D721Med (cell line): ENCODE measurements at regions not wholly inside any gene's neighbourhood (a gene's known extent, or its start where the extent isn't known, plus 50 kb on each side); places are given as distances from the start of the nearest gene placed in this dataset.

Source experiments
- DNase-seq: peaks from one replicate; pipeline ENCODE4 v3.0.0; 2011; ENCODE audit warnings: low spot score; ENCODE audit not compliant: insufficient read length
- FAIRE-seq: peaks from 2 replicates; lab custom pipeline; 2011; peaks lifted over from hg19 to GRCh38; lab: Jason Lieb, UNC
- CTCF ChIP-seq: IDR thresholded peaks from 2 replicates; pipeline ENCODE4 v1.5.1; 2012; ENCODE audit warnings: mild to moderate bottlenecking, control low read depth; ENCODE audit not compliant: insufficient read depth; ENCODE audit errors: missing control alignments

- TF ChIP-seq CTCF, result no peak
- FAIRE-seq, result no peak
- DNase-seq, result no peak
These were observed 372.7 kb downstream of the NUAK1 start for GRCh38 chr12:105766029-105766428.

GRCh38 chr12:105769486-105769885 is 369.3 kb downstream of the NUAK1 start:
- FAIRE-seq (no peak), DNase-seq (no peak)
- TF ChIP-seq CTCF, result no peak

DNA sequence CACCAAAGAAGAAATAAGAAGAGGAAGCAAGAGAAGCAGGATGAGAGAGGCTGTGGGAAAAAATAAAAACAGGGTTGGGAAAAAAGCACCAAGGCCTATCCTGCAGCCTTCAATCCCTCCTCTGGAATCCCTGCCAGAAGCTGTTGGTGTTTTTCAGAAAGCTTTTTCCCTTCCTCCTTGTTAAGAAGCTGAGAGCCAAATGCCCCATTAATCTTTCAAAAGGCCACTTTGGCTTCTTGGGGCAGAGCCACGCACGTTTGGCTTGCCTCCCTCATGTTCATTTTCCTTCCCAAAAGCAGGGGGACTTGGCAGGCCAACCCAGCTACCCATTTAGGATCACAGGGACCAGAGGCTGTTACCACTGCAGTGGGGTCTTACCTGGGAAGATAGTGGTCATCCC is 365.3 kb downstream of the NUAK1 start:
- TF ChIP-seq CTCF, result no peak
- FAIRE-seq (no peak), DNase-seq (no peak)

GRCh38 chr12:105774037-105774436 is 364.7 kb downstream of the NUAK1 start:
- no peak for TF ChIP-seq CTCF
- no peak for FAIRE-seq
- DNase-seq, result no peak

GRCh38 chr12:105775343-105775742 is 363.4 kb downstream of the NUAK1 start:
- FAIRE-seq (no peak), DNase-seq (no peak)

GRCh38 chr12:105783983-105784947 is 354.5 kb downstream of the NUAK1 start:
- no peak for FAIRE-seq
- no peak for TF ChIP-seq CTCF
- DNase-seq, result no peak

More at GRCh38 chr12:105775343-105775742, 363.4 kb downstream of the NUAK1 start:
- no peak for TF ChIP-seq CTCF

DNA sequence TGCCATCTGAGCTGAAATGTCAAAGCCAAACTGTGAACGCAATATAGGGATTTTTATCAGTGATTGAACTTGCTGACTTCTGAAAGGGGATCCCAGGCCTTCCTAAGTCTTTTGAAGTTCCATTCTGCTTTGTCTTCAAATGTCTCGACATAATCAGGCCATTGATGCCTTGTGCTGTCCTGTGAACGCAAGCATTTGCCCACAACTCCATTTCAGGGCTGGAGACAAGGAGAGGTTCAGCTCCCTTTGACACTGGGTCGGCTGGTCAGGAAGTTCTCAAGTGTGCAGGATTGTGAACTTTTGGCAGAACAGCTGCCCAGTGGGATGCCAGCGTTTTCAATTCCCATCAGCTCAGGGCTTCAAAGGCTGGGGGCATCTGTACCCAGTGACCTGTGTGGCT is 345.3 kb downstream of the NUAK1 start:
- TF ChIP-seq CTCF, result no peak
- FAIRE-seq (no peak), DNase-seq (no peak)
